IMR-90 (cell line): ENCODE measurements at regions not wholly inside any gene's neighbourhood (a gene's known extent, or its start where the extent isn't known, plus 50 kb on each side); places are given as distances from the start of the nearest gene placed in this dataset.
"Not testable (repeated sequence)": the region's sequence is repeated elsewhere in the genome, so short reads cannot be mapped to it uniquely, and the experiment has no call there.

Source experiments
- ATAC-seq: fragments of 200-7000 bp; cut with Tn5 transposase; 2 replicates; pipeline ENCODE4 v1.9.1; 2020; ENCODE audit warnings: low read depth, mild to moderate bottlenecking, moderate library complexity
- BruUV-seq: library from RNA; stranded (reverse); fragments of 400-500 nt; replicated peaks from 2 replicates; lab custom pipeline; 2021; lab: Mats Ljungman, UMichigan
- CTCF ChIA-PET: fragments of 300-600 bp; formaldehyde crosslinking; extraction: SDS; loops from one replicate; lab custom pipeline; 2021; ENCODE audit warnings: antibody characterized with exemption; lab: Yijun Ruan, JAX
- POLR2A ChIA-PET: fragments of 300-600 bp; sonication (Branson Sonifier 250); formaldehyde crosslinking; loops from one replicate; lab custom pipeline; 2022; ENCODE audit warnings: antibody characterized with exemption; ENCODE audit not compliant: unreplicated experiment; lab: Charles Lee
- DNase-seq: peaks from one replicate; pipeline ENCODE4 v3.0.0; 2013
- H2AFZ ChIP-seq: replicated peaks from 2 replicates; pipeline ENCODE3; 2013; ENCODE audit warnings: low read length, mild to moderate bottlenecking; ENCODE audit not compliant: poor library complexity
- H2AK5ac ChIP-seq: 2 replicates; pipeline ENCODE4 v1.6.1; 2013; ENCODE audit warnings: low read depth, low read length, inconsistent platforms
- H2AK9ac ChIP-seq: replicated peaks from 2 replicates; pipeline ENCODE3; 2013; ENCODE audit warnings: mild to moderate bottlenecking, low read depth, low read length, moderate library complexity; ENCODE audit not compliant: poor library complexity
- H2BK120ac ChIP-seq: 2 replicates; pipeline ENCODE4 v1.6.1; 2013; ENCODE audit warnings: low read depth, low read length, inconsistent platforms
- H2BK15ac ChIP-seq: 3 replicates; pipeline ENCODE4 v1.6.1; 2013; ENCODE audit warnings: low read depth, low read length, inconsistent platforms
- H2BK20ac ChIP-seq: 2 replicates; pipeline ENCODE4 v1.6.1; 2013; ENCODE audit warnings: low read depth, mild to moderate bottlenecking, inconsistent platforms, low read length, moderate library complexity
- H2BK5ac ChIP-seq: 2 replicates; pipeline ENCODE4 v1.6.1; 2013; ENCODE audit warnings: mild to moderate bottlenecking, low read depth, low read length, inconsistent platforms; ENCODE audit not compliant: poor library complexity, severe bottlenecking
- H3K14ac ChIP-seq: replicated peaks from 2 replicates; pipeline ENCODE4 v1.6.1; 2013; ENCODE audit warnings: low read depth, low read length, inconsistent platforms
- H3K18ac ChIP-seq: 2 replicates; pipeline ENCODE4 v1.6.1; 2013; ENCODE audit warnings: low read depth, low read length, control low read depth
- H3K23ac ChIP-seq: 2 replicates; pipeline ENCODE4 v1.6.1; 2013; ENCODE audit warnings: low read depth, low read length, inconsistent platforms
- H3K27ac ChIP-seq: 2 replicates; pipeline ENCODE4 v1.5.1; 2013; ENCODE audit warnings: mild to moderate bottlenecking, control low read depth, low read length; ENCODE audit not compliant: insufficient read depth
- H3K27me3 ChIP-seq: 2 replicates; pipeline ENCODE4 v1.6.1; 2013; ENCODE audit warnings: low read length; ENCODE audit not compliant: control insufficient read depth, insufficient read depth
- H3K36me3 ChIP-seq: 2 replicates; pipeline ENCODE4 v1.6.1; 2013; ENCODE audit warnings: low read length, mixed read lengths; ENCODE audit not compliant: control insufficient read depth, insufficient read depth
- H3K4ac ChIP-seq: 2 replicates; pipeline ENCODE4 v1.6.1; 2013; ENCODE audit warnings: low read depth, low read length, inconsistent platforms
- H3K4me1 ChIP-seq: 2 replicates; pipeline ENCODE4 v1.6.1; 2013; ENCODE audit warnings: low read length, mixed read lengths; ENCODE audit not compliant: control insufficient read depth, insufficient read depth
- H3K4me2 ChIP-seq: 2 replicates; pipeline ENCODE4 v1.6.1; 2013; ENCODE audit warnings: low read depth, mild to moderate bottlenecking, control low read depth, low read length, moderate library complexity
- H3K4me3 ChIP-seq: 2 replicates; pipeline ENCODE4 v1.5.1; 2013; ENCODE audit warnings: low read depth, mild to moderate bottlenecking, control low read depth, low read length, moderate library complexity; ENCODE audit not compliant: insufficient read depth
- H3K56ac ChIP-seq: 2 replicates; pipeline ENCODE4 v1.6.1; 2013; ENCODE audit warnings: low read length, inconsistent platforms; ENCODE audit not compliant: insufficient read depth; ENCODE audit errors: extremely low read depth
- H3K79me1 ChIP-seq, 2 experiments: 2 replicates each; pipeline ENCODE4 v1.6.1; 2013; ENCODE audit warnings: low read length in 2 of 2, inconsistent platforms in 1 of 2, low read depth in 1 of 2
- H3K9ac ChIP-seq: 2 replicates; pipeline ENCODE4 v1.6.1; 2013; ENCODE audit warnings: low read depth, low read length, control low read depth
- H3K9me1 ChIP-seq: 2 replicates; pipeline ENCODE4 v1.6.1; 2013; ENCODE audit warnings: low read length, inconsistent platforms; ENCODE audit not compliant: insufficient read depth
- H3K9me3 ChIP-seq: 2 replicates; pipeline ENCODE4 v1.6.1; 2013; ENCODE audit warnings: low read length; ENCODE audit not compliant: control insufficient read depth, insufficient read depth
- H4K20me1 ChIP-seq: 2 replicates; pipeline ENCODE4 v1.6.1; 2013; ENCODE audit warnings: low read length, inconsistent platforms; ENCODE audit not compliant: insufficient read depth
- H4K5ac ChIP-seq: 2 replicates; pipeline ENCODE4 v1.6.1; 2013; ENCODE audit warnings: mild to moderate bottlenecking, low read depth, low read length, control low read depth
- H4K8ac ChIP-seq, 2 experiments: 2 replicates each; pipeline ENCODE4 v1.6.1; 2013; ENCODE audit warnings: low read depth in 2 of 2, low read length in 2 of 2, control low read depth in 1 of 2, inconsistent platforms in 1 of 2
- H4K91ac ChIP-seq: 2 replicates; pipeline ENCODE4 v1.6.1; 2013; ENCODE audit warnings: low read depth, low read length, inconsistent platforms; ENCODE audit not compliant: insufficient read depth
- WGBS, 2 experiments: methylation state at CpG; one replicate each; pipeline versions ENCODE4 v1.1.5 to v1.1.7; 2013; ENCODE audit warnings: missing lambda C conversion rate in 2 of 2; ENCODE audit not compliant: insufficient read length in 1 of 2; ENCODE audit errors: extremely low coverage in 2 of 2; 5-methylcytosine and 5-hydroxymethylcytosine counted together
- dilution Hi-C: fragments of 300-500 bp; cut with HindIII; formaldehyde crosslinking; loops from one replicate; pipeline ENCODE4 v1.14.3; 2018; ENCODE audit warnings: low sequenced_read_pairs; ENCODE audit not compliant: unreplicated experiment
- in situ Hi-C: fragments of 300-500 bp; cut with MboI; formaldehyde crosslinking; loops from 3 replicates; pipeline ENCODE4 v1.14.3; 2019; ENCODE audit warnings: low sequenced_read_pairs, inconsistent platforms, mixed read lengths
- intact Hi-C: fragments of 100-400 bp; cut with micrococcal nuclease; formaldehyde crosslinking; loops from 2 replicates; pipeline ENCODE4 v1.10.0; 2022

GRCh38 chr16:88246955-88247582, 135.7 kb upstream of the ZNF469 start:
- H3K14ac ChIP-seq = peak overlapping the region; percentile 51; the same call in 1 of the 2 replicates
- dilution Hi-C loops = not testable (repeated sequence)
- WGBS, 2 experiments = 95 to 100% methylated on average over 3 of the region's 4 CpGs

More at GRCh38 chr16:88246955-88247582, 135.7 kb upstream of the ZNF469 start:
- peak overlapping the region; percentile 92; the same call in 1 of the 2 replicates for H3K4ac ChIP-seq
- H4K8ac ChIP-seq = peak overlapping the region; percentile 43 to 46; a peak in 2 of 4 replicates
- H3K56ac ChIP-seq, ATAC-seq, DNase-seq, H3K36me3 ChIP-seq, H3K27me3 ChIP-seq, POLR2A ChIA-PET, H4K5ac ChIP-seq, H3K27ac ChIP-seq, BruUV-seq, H3K23ac ChIP-seq, CTCF ChIA-PET, H3K9ac ChIP-seq, H3K4me3 ChIP-seq, H4K20me1 ChIP-seq, H3K9me3 ChIP-seq, H3K4me2 ChIP-seq, H2AFZ ChIP-seq, H2AK9ac ChIP-seq: not testable (repeated sequence)
- peak overlapping the region; percentile 55; the same call in 2 of the 3 replicates for H2BK15ac ChIP-seq
- H4K91ac ChIP-seq = peak overlapping the region; percentile 98; the same call in 1 of the 2 replicates
- H3K9me1 ChIP-seq = peaks cover 24% of the 10 kb centered on the region
- in situ Hi-C loops (loop anchor here (10.0 kb wide), 1 partner anchor 58 kb away; no protein-coding TSS in a partner anchor), intact Hi-C loops (loop anchor here (5.0 to 10.0 kb wide), 3 partner anchors 55 to 138 kb away; partner anchors contain the start of gene ZNF469)
- H3K18ac ChIP-seq = peak overlapping the region; percentile 46; the same call in 1 of the 2 replicates
- H3K79me1 ChIP-seq = peaks cover 3 to 24% of the 10 kb centered on the region in 2 experiments
- H2BK20ac ChIP-seq = peak overlapping the region; percentile 93
- peak overlapping the region; percentile 94; the same call in 1 of the 2 replicates for H2BK120ac ChIP-seq
- H2BK5ac ChIP-seq = peak overlapping the region; percentile 40
- H2AK5ac ChIP-seq = peak overlapping the region; percentile 87
- peaks cover 22% of the 10 kb centered on the region for H3K4me1 ChIP-seq
